Neuronal stem cell (in vitro differentiated cells): ENCODE measurements at regions not wholly inside any gene's neighbourhood (a gene's known extent, or its start where the extent isn't known, plus 50 kb on each side); places are given as distances from the start of the nearest gene placed in this dataset.

Source experiments
- DNase-seq: peaks from one replicate; pipeline ENCODE4 v3.0.0-alpha.2; 2013; ENCODE audit warnings: low spot score
- H2AFZ ChIP-seq: one replicate; pipeline ENCODE4 v1.6.1; 2013; ENCODE audit warnings: mild to moderate bottlenecking, low read length, inconsistent platforms
- H2AK5ac ChIP-seq: 2 replicates; pipeline ENCODE4 v1.6.1; 2013; ENCODE audit warnings: low read depth, mild to moderate bottlenecking, inconsistent platforms, low read length, moderate library complexity, mixed read lengths
- H2BK120ac ChIP-seq: 2 replicates; pipeline ENCODE4 v1.6.1; 2013; ENCODE audit warnings: low read depth, mild to moderate bottlenecking, inconsistent platforms, low read length, moderate library complexity, mixed read lengths
- H2BK12ac ChIP-seq: one replicate; pipeline ENCODE4 v1.6.1; 2013; ENCODE audit warnings: low read length, inconsistent platforms
- H2BK15ac ChIP-seq: 2 replicates; pipeline ENCODE4 v1.6.1; 2013; ENCODE audit warnings: mild to moderate bottlenecking, low read length, inconsistent platforms, mixed read lengths
- H2BK5ac ChIP-seq: one replicate; pipeline ENCODE4 v1.6.1; 2013; ENCODE audit warnings: inconsistent platforms, mild to moderate bottlenecking, low read length, moderate library complexity
- H3K14ac ChIP-seq: one replicate; pipeline ENCODE4 v1.6.1; 2013; ENCODE audit warnings: low read length, inconsistent platforms
- H3K18ac ChIP-seq: 2 replicates; pipeline ENCODE4 v1.6.1; 2013; ENCODE audit warnings: low read length, inconsistent platforms
- H3K23ac ChIP-seq: 2 replicates; pipeline ENCODE4 v1.6.1; 2013; ENCODE audit warnings: low read depth, mild to moderate bottlenecking, mixed read lengths, low read length, inconsistent platforms; ENCODE audit not compliant: poor library complexity
- H3K27ac ChIP-seq: replicated peaks from 3 replicates; pipeline ENCODE4 v1.5.1; 2013; ENCODE audit warnings: low read length, inconsistent platforms
- H3K27me3 ChIP-seq, 3 experiments: 2 replicates each; pipeline ENCODE4 v1.6.1; 2013; ENCODE audit warnings: low read length in 3 of 3, mild to moderate bottlenecking in 2 of 3, inconsistent platforms in 1 of 3, low read depth in 1 of 3, mixed read lengths in 1 of 3, moderate library complexity in 1 of 3; ENCODE audit not compliant: control insufficient read depth in 3 of 3, insufficient read depth in 3 of 3
- H3K36me3 ChIP-seq, 2 donors: replicated peaks in 1 of 2; 2 replicates each; pipeline ENCODE4 v1.6.1; 2013; ENCODE audit warnings: low read length in 2 of 2; ENCODE audit not compliant: control insufficient read depth in 2 of 2, insufficient read depth in 2 of 2
- H3K4ac ChIP-seq: 2 replicates; pipeline ENCODE4 v1.6.1; 2013; ENCODE audit warnings: inconsistent platforms, mild to moderate bottlenecking, low read length, moderate library complexity
- H3K4me1 ChIP-seq, 2 donors: 1 replicate in 1 of 2; 2 replicates in 1 of 2; pipeline ENCODE4 v1.6.1; 2013; ENCODE audit warnings: low read length in 2 of 2, low read depth in 1 of 2; ENCODE audit not compliant: control insufficient read depth in 2 of 2, insufficient read depth in 1 of 2
- H3K4me2 ChIP-seq: one replicate; pipeline ENCODE4 v1.6.1; 2013; ENCODE audit warnings: mild to moderate bottlenecking, low read length, inconsistent platforms; ENCODE audit not compliant: insufficient read depth, poor library complexity, severe bottlenecking
- H3K4me3 ChIP-seq, 2 donors: 2 replicates each; pipeline ENCODE4 v1.5.1; 2013; ENCODE audit warnings: low read length in 2 of 2, mild to moderate bottlenecking in 2 of 2, inconsistent platforms in 1 of 2, moderate library complexity in 1 of 2
- H3K79me1 ChIP-seq: one replicate; pipeline ENCODE4 v1.6.1; 2013; ENCODE audit warnings: low read depth, mild to moderate bottlenecking, inconsistent platforms, low read length, moderate library complexity
- H3K9ac ChIP-seq: one replicate; pipeline ENCODE4 v1.6.1; 2013; ENCODE audit warnings: mild to moderate bottlenecking, low read depth, low read length, inconsistent platforms; ENCODE audit not compliant: poor library complexity
- H3K9me3 ChIP-seq, 2 donors: replicated peaks in 1 of 2; 2 replicates each; pipeline versions ENCODE3 to v1.6.1; 2013; ENCODE audit warnings: low read length in 2 of 2, mild to moderate bottlenecking in 2 of 2, inconsistent platforms in 1 of 2, low read depth in 1 of 2, mixed read lengths in 1 of 2, moderate library complexity in 1 of 2; ENCODE audit not compliant: control insufficient read depth in 2 of 2, insufficient read depth in 1 of 2
- H4K8ac ChIP-seq: one replicate; pipeline ENCODE4 v1.6.1; 2013; ENCODE audit warnings: low read depth, mild to moderate bottlenecking, inconsistent platforms, low read length, moderate library complexity
- H4K91ac ChIP-seq: one replicate; pipeline ENCODE4 v1.6.1; 2013; ENCODE audit warnings: low read length, low read depth, mild to moderate bottlenecking, inconsistent platforms; ENCODE audit not compliant: poor library complexity
- WGBS, 2 donors: extraction: QIAGEN DNeasy Blood & Tissue Kit; methylation state at CpG; one replicate each; pipeline ENCODE4 v1.1.7; 2013; ENCODE audit warnings: missing lambda C conversion rate in 2 of 2, mixed read lengths in 1 of 2; ENCODE audit not compliant: insufficient read length in 2 of 2, insufficient replicate concordance in 1 of 2; ENCODE audit errors: extremely low coverage in 2 of 2; 5-methylcytosine and 5-hydroxymethylcytosine counted together

- H3K27ac ChIP-seq, result no peak overlapping the region
- H3K4me1 ChIP-seq, result no peaks in the 10 kb centered on the region
- no peaks in the 10 kb centered on the region for H3K79me1 ChIP-seq
- H2BK12ac ChIP-seq, result no peak overlapping the region
- H3K9ac ChIP-seq, result no peak overlapping the region
- no peak overlapping the region for H3K14ac ChIP-seq
- no peak overlapping the region for H2BK5ac ChIP-seq
- H3K4ac ChIP-seq, result no peak overlapping the region
- H2AFZ ChIP-seq, result no peak overlapping the region
- no CpG with 5 or more reads among the region's 2 CpGs for WGBS, 2 donors
- no peak for DNase-seq
- H2AK5ac ChIP-seq, result no peak overlapping the region
- H2BK15ac ChIP-seq, result no peak overlapping the region
- H3K9me3 ChIP-seq, result no peaks in the 10 kb centered on the region
- no peak overlapping the region for H3K4me2 ChIP-seq
- no peak overlapping the region for H4K8ac ChIP-seq
- no peaks in the 10 kb centered on the region for H3K27me3 ChIP-seq
- no peak overlapping the region for H3K4me3 ChIP-seq
- no peak overlapping the region for H2BK120ac ChIP-seq
- no peaks in the 10 kb centered on the region for H3K36me3 ChIP-seq
- no peak overlapping the region for H3K23ac ChIP-seq
- H3K18ac ChIP-seq, result no peak overlapping the region
- no peak overlapping the region for H4K91ac ChIP-seq
Measured at GRCh38 chr12:59322473-59322872, 273.4 kb upstream of the SLC16A7 start.

- H3K79me1 ChIP-seq, result no peaks in the 10 kb centered on the region
- no peak overlapping the region for H3K23ac ChIP-seq
- H2BK120ac ChIP-seq, result no peak overlapping the region
- H2BK5ac ChIP-seq, result no peak overlapping the region
- H4K8ac ChIP-seq, result no peak overlapping the region
- no peak overlapping the region for H2BK15ac ChIP-seq
- no peaks in the 10 kb centered on the region for H3K36me3 ChIP-seq
- H2BK12ac ChIP-seq, result no peak overlapping the region
- no CpG with 5 or more reads among the region's 1 CpG for WGBS, 2 donors
- H3K27ac ChIP-seq, result no peak overlapping the region
- H3K4me3 ChIP-seq, result no peak overlapping the region
- DNase-seq, result no peak
- H3K4me1 ChIP-seq, result no peaks in the 10 kb centered on the region
- no peak overlapping the region for H2AFZ ChIP-seq
- H2AK5ac ChIP-seq, result no peak overlapping the region
- H3K18ac ChIP-seq, result no peak overlapping the region
- H4K91ac ChIP-seq, result no peak overlapping the region
- H3K14ac ChIP-seq, result no peak overlapping the region
- H3K27me3 ChIP-seq, result no peaks in the 10 kb centered on the region
- no peak overlapping the region for H3K9ac ChIP-seq
- no peaks in the 10 kb centered on the region for H3K9me3 ChIP-seq
- H3K4me2 ChIP-seq, result no peak overlapping the region
- H3K4ac ChIP-seq, result no peak overlapping the region
Measured at GRCh38 chr12:59321278-59321677, 274.6 kb upstream of the SLC16A7 start.

DNA sequence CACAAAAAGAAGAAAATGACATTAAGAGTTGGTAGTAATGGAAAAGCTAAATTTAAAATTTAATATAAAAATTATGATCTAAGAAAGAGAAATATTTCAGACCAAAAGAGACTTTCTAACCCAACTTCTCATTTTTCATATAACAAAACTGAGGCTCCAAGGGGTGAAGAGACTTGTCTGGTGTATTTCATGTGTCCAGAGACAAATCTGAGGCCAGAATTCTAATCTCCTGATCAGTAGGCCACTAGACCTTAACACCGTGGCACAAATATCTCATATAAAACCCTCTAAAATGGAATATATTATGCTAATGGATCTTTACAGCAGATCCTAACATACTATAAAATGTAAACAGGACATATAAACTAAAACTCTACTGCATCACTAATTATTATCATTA lies 275.7 kb upstream of the SLC16A7 start:
- Histone ChIP-seq H3K4me3 (no peak overlapping the region), H2BK5ac (no peak overlapping the region), H3K23ac (no peak overlapping the region), H3K4me2 (no peak overlapping the region), H3K9me3 (no peaks in the 10 kb centered on the region), H2BK120ac (no peak overlapping the region), H3K14ac (no peak overlapping the region), H3K4ac (no peak overlapping the region), H2AFZ (no peak overlapping the region), H2BK15ac (no peak overlapping the region), H4K91ac (no peak overlapping the region), H2AK5ac (no peak overlapping the region), H3K27me3 (no peaks in the 10 kb centered on the region), H3K27ac (no peak overlapping the region), H3K36me3 (no peaks in the 10 kb centered on the region), H3K9ac (no peak overlapping the region), H3K4me1 (no peaks in the 10 kb centered on the region), H3K79me1 (no peaks in the 10 kb centered on the region), H2BK12ac (no peak overlapping the region), H4K8ac (no peak overlapping the region), H3K18ac (no peak overlapping the region)
- WGBS, 2 donors, result no CpG with 5 or more reads among the region's 1 CpG
- DNase-seq, result no peak

DNA sequence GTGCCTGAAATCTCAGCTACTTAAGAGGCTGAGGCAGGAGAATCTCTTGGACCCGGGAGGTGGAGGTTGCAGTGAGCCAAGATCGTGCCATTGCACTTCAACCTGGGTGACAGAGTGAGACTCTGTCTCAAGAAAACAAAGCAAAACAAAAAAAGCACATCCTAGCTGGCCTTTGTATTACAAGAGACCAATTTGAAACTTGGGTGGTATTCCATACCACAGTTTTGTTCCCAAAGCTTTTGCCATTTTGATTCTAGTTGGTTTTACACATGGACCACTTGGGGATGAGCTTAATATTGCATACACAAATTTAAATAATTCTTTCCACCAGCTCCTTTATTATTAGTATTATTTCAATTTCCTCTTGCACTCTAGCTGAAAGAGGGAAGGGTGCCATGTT lies 276.9 kb upstream of the SLC16A7 start:
- H3K79me1 ChIP-seq, result no peaks in the 10 kb centered on the region
- H3K27me3 ChIP-seq, result no peaks in the 10 kb centered on the region
- no peak overlapping the region for H2BK15ac ChIP-seq
- no peak overlapping the region for H2BK120ac ChIP-seq
- H3K27ac ChIP-seq, result no peak overlapping the region
- H2AK5ac ChIP-seq, result no peak overlapping the region
- DNase-seq, result no peak
- H3K4me3 ChIP-seq, result no peak overlapping the region
- H3K36me3 ChIP-seq, result no peaks in the 10 kb centered on the region
- H4K8ac ChIP-seq, result no peak overlapping the region
- H3K4me2 ChIP-seq, result no peak overlapping the region
- H4K91ac ChIP-seq, result no peak overlapping the region
- H3K14ac ChIP-seq, result no peak overlapping the region
- no peak overlapping the region for H3K18ac ChIP-seq
- no peak overlapping the region for H3K9ac ChIP-seq
- no peaks in the 10 kb centered on the region for H3K4me1 ChIP-seq
- H2AFZ ChIP-seq, result no peak overlapping the region
- H3K9me3 ChIP-seq, result no peaks in the 10 kb centered on the region
- no peak overlapping the region for H2BK12ac ChIP-seq
- H3K23ac ChIP-seq, result no peak overlapping the region
- H2BK5ac ChIP-seq, result no peak overlapping the region
- H3K4ac ChIP-seq, result no peak overlapping the region
- no CpG with 5 or more reads among the region's 2 CpGs for WGBS, 2 donors
